ENCODE measurements at regions not wholly inside any gene's neighbourhood (a gene's known extent, or its start where the extent isn't known, plus 50 kb on each side); places are given as distances from the start of the nearest gene placed in this dataset.

- Histone ChIP-seq H3K9me3 (no peaks in the 10 kb centered on the region), H3K4me1 (no peaks in the 10 kb centered on the region), H3K4me3 (no peak overlapping the region), H3K27ac (no peak overlapping the region), H3K27me3 (no peaks in the 10 kb centered on the region), H3K36me3 (no peaks in the 10 kb centered on the region)
- DNase-seq (no peak), ATAC-seq (no peak)
- TF ChIP-seq CTCF (IDR thresholded peaks at IDR 0.05), result no peak
- no peak for TF ChIP-seq POLR2A (IDR thresholded peaks at IDR 0.05)
- intact Hi-C loops (cut with DNase I), result no loop called here
Observed at GRCh38 chr4:59630922-59631321, 1569.2 kb upstream of the ADGRL3 start.

- Histone ChIP-seq H3K36me3 (no peaks in the 10 kb centered on the region), H3K4me1 (no peaks in the 10 kb centered on the region), H3K27ac (no peak overlapping the region), H3K9me3 (no peaks in the 10 kb centered on the region), H3K27me3 (no peaks in the 10 kb centered on the region), H3K4me3 (no peak overlapping the region)
- WGBS (ENCODE audit: insufficient coverage, low coverage, low lambda C conversion rate, missing lambda C conversion rate), result 90% methylated on average over 1 of the region's 1 CpG
- TF ChIP-seq POLR2A (IDR thresholded peaks at IDR 0.05), result no peak
- no peak for TF ChIP-seq CTCF (IDR thresholded peaks at IDR 0.05)
- intact Hi-C loops (cut with DNase I), result no loop called here
- DNase-seq (no peak), ATAC-seq (no peak)
Observed at GRCh38 chr4:59637596-59637995, 1562.5 kb upstream of the ADGRL3 start.

- ATAC-seq (peak; percentile 81 to 95 (median 88)), DNase-seq (no peak)
- no peak overlapping the region for H3K4me3 ChIP-seq
- 21% methylated on average over 1 of the region's 1 CpG for WGBS (ENCODE audit: insufficient coverage, low coverage, low lambda C conversion rate, missing lambda C conversion rate)
- peaks cover 0 to 11% (median 0%) of the 10 kb centered on the region in 4 donors for H3K4me1 ChIP-seq
- intact Hi-C loops (cut with DNase I), result no loop called here
- no peaks in the 10 kb centered on the region for H3K27me3 ChIP-seq
- TF ChIP-seq POLR2A (IDR thresholded peaks at IDR 0.05), result no peak
- no peak for TF ChIP-seq CTCF (IDR thresholded peaks at IDR 0.05)
- no peaks in the 10 kb centered on the region for H3K36me3 ChIP-seq
- H3K9me3 ChIP-seq, result no peaks in the 10 kb centered on the region
- H3K27ac ChIP-seq, result peak overlapping the region in 1 of 3 donors; percentile 8
Observed at GRCh38 chr4:59643682-59644081, 1556.4 kb upstream of the ADGRL3 start.

- no peaks in the 10 kb centered on the region for H3K36me3 ChIP-seq
- H3K4me3 ChIP-seq, result no peak overlapping the region
- intact Hi-C loops (cut with DNase I), result no loop called here
- DNase-seq (no peak), ATAC-seq (no peak)
- H3K4me1 ChIP-seq, result peaks cover 0 to 11% (median 0%) of the 10 kb centered on the region in 4 donors
- no peaks in the 10 kb centered on the region for H3K9me3 ChIP-seq
- no peak overlapping the region for H3K27ac ChIP-seq
- 80% methylated on average over 3 of the region's 3 CpGs for WGBS (ENCODE audit: insufficient coverage, low coverage, low lambda C conversion rate, missing lambda C conversion rate)
- TF ChIP-seq POLR2A (IDR thresholded peaks at IDR 0.05) (no peak), CTCF (IDR thresholded peaks at IDR 0.05) (no peak)
- no peaks in the 10 kb centered on the region for H3K27me3 ChIP-seq
Observed at GRCh38 chr4:59644765-59645164, 1555.4 kb upstream of the ADGRL3 start.

- Histone ChIP-seq H3K27ac (no peak overlapping the region), H3K4me3 (no peak overlapping the region), H3K4me1 (peaks cover 0 to 11% (median 0%) of the 10 kb centered on the region in 4 donors), H3K9me3 (no peaks in the 10 kb centered on the region), H3K27me3 (no peaks in the 10 kb centered on the region), H3K36me3 (no peaks in the 10 kb centered on the region)
- WGBS (ENCODE audit: insufficient coverage, low coverage, low lambda C conversion rate, missing lambda C conversion rate), result 94% methylated on average over 5 of the region's 5 CpGs
- no peak for DNase-seq
- ATAC-seq, result no peak
- intact Hi-C loops (cut with DNase I), result no loop called here
- TF ChIP-seq POLR2A (IDR thresholded peaks at IDR 0.05) (no peak), CTCF (IDR thresholded peaks at IDR 0.05) (no peak)
Observed at GRCh38 chr4:59646082-59646481, 1554.0 kb upstream of the ADGRL3 start.

Measured in right lobe of liver (tissue), 6 donors.